CD4-positive, alpha-beta T cell treated with Interleukin-17A for 1 hour (primary cell): ENCODE measurements at regions not wholly inside any gene's neighbourhood (a gene's known extent, or its start where the extent isn't known, plus 50 kb on each side); places are given as distances from the start of the nearest gene placed in this dataset.
"Not testable (repeated sequence)": the region's sequence is repeated elsewhere in the genome, so short reads cannot be mapped to it uniquely, and the experiment has no call there.

ENCODE experiments used
- DNase-seq: peaks from one replicate; pipeline ENCODE4 v3.0.0-alpha.2; 2020

- DNase-seq: no peak
These were observed 50.5 kb upstream of the OTOS start for GRCh38 chr2:240191001-240191400.

GRCh38 chr2:240192661-240193060, 52.2 kb upstream of the OTOS start:
- DNase-seq: no peak

- DNase-seq: not testable (repeated sequence)
These were observed 53.9 kb upstream of the OTOS start for GRCh38 chr2:240194341-240194762.

- no peak for DNase-seq
These were observed 54.9 kb upstream of the OTOS start for GRCh38 chr2:240195316-240195861.

- no peak for DNase-seq
These were observed 56.4 kb upstream of the OTOS start for GRCh38 chr2:240196716-240197461.

GRCh38 chr2:240197462-240198139, 57.1 kb upstream of the OTOS start:
- DNase-seq: no peak

- DNase-seq: no peak
These were observed 57.8 kb upstream of the OTOS start for GRCh38 chr2:240198226-240198625.

- no peak for DNase-seq
These were observed 58.8 kb upstream of the OTOS start for GRCh38 chr2:240199133-240199870.

GRCh38 chr2:240200230-240201051, 60.0 kb upstream of the OTOS start:
- DNase-seq: no peak

GRCh38 chr2:240201866-240202265, 61.4 kb upstream of the OTOS start:
- no peak for DNase-seq

GRCh38 chr2:240202586-240202985, 62.1 kb upstream of the OTOS start:
- DNase-seq: no peak

- no peak for DNase-seq
These were observed 62.8 kb upstream of the OTOS start for GRCh38 chr2:240203031-240203787.

- no peak for DNase-seq
These were observed 63.4 kb upstream of the OTOS start for GRCh38 chr2:240203788-240204270.

GRCh38 chr2:240204431-240205276, 64.2 kb upstream of the OTOS start:
- DNase-seq: no peak

GRCh38 chr2:240205348-240205747, 64.9 kb upstream of the OTOS start:
- no peak for DNase-seq

- DNase-seq: no peak
These were observed 65.3 kb upstream of the OTOS start for GRCh38 chr2:240205772-240206171.

- no peak for DNase-seq
These were observed 66.2 kb upstream of the OTOS start for GRCh38 chr2:240206630-240207029.

- DNase-seq: no peak
These were observed 67.2 kb upstream of the OTOS start for GRCh38 chr2:240207661-240208060.

- DNase-seq: no peak
These were observed 67.6 kb upstream of the OTOS start for GRCh38 chr2:240208096-240208495.

GRCh38 chr2:240208631-240209211, 68.3 kb upstream of the OTOS start:
- no peak for DNase-seq
